ENCODE measurements at regions not wholly inside any gene's neighbourhood (a gene's known extent, or its start where the extent isn't known, plus 50 kb on each side); places are given as distances from the start of the nearest gene placed in this dataset.

DNA sequence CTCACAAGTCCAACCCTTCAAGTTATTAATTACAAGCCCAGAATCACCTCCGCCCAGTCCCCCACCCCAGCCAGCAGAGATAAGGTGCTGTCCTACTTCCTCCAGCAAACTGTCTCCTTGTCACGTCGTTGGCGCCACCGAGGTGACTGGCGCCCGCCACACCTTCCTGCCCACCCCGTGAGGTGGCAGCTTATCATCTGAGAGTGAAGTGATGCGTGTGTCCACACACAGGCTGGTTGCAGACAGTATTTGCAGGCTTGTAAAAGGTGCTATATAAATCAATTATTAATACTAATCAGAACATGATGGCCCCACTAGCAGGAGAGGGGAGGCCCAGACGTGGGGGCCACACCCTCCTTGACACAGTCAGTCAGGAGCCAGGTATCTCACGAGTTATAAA lies 786.6 kb upstream of the TBX3 start:
- Histone ChIP-seq H3K36me3 (ENCODE audit: control insufficient read depth, insufficient read depth, low read length) (no peaks in the 10 kb centered on the region), H3K4me1 (ENCODE audit: control insufficient read depth, extremely low read depth, insufficient read depth, low read length) (no peaks in the 10 kb centered on the region), H3K4me3 (replicated peaks in 1 of 4; ENCODE audit: control extremely low read depth in 1 of 4, insufficient read depth in 1 of 4, low read depth in 3 of 4, low read length in 4 of 4) (no peak overlapping the region)

DNA sequence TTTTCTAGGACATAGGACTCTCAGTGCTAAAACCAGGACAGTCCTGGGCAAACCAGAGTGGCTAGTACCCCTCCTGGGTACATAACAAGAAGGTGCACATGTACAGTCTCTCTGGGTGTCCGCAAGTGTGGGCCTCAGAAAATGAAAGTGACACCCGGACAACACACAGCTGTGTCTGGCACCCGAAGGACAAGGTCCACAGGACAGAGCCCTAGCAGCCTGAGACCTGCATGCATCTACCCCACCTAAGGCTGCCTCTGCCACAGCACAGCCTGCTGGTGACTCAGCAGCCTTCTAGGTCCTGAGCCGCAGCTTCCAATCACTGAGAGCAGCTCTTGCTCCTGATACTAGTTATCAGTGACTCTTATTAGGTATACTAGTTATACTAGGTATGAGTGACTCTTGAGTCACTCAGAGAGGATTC lies 784.1 kb upstream of the TBX3 start:
- no peak overlapping the region for H3K9ac ChIP-seq (ENCODE audit: insufficient read depth, low read length)
- no peaks in the 10 kb centered on the region for H3K27me3 ChIP-seq (ENCODE audit: control insufficient read depth, insufficient read depth, low read length)
- no peaks in the 10 kb centered on the region for H4K20me1 ChIP-seq (ENCODE audit: control insufficient read depth, extremely low read depth, insufficient read depth, low read length)
- H3K4me1 ChIP-seq (ENCODE audit: control insufficient read depth, extremely low read depth, insufficient read depth, low read length) = no peaks in the 10 kb centered on the region
- TF ChIP-seq, protein P1, sequence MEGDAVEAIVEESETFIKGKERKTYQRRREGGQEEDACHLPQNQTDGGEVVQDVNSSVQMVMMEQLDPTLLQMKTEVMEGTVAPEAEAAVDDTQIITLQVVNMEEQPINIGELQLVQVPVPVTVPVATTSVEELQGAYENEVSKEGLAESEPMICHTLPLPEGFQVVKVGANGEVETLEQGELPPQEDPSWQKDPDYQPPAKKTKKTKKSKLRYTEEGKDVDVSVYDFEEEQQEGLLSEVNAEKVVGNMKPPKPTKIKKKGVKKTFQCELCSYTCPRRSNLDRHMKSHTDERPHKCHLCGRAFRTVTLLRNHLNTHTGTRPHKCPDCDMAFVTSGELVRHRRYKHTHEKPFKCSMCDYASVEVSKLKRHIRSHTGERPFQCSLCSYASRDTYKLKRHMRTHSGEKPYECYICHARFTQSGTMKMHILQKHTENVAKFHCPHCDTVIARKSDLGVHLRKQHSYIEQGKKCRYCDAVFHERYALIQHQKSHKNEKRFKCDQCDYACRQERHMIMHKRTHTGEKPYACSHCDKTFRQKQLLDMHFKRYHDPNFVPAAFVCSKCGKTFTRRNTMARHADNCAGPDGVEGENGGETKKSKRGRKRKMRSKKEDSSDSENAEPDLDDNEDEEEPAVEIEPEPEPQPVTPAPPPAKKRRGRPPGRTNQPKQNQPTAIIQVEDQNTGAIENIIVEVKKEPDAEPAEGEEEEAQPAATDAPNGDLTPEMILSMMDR (conservative IDR thresholded peaks at IDR 0.05 in 1 of 2, IDR thresholded peaks at IDR 0.05 in 1 of 2; ENCODE audit: low read depth in 1 of 2, low read length in 2 of 2) = peak in 1 of 2 donors; percentile 14
- TF ChIP-seq EZH2 (IDR thresholded peaks at IDR 0.05; ENCODE audit: low read length, missing control alignments) = no peak
- H3K27ac ChIP-seq (ENCODE audit: insufficient read depth, low read length) = no peak overlapping the region
- no peak overlapping the region for H2AFZ ChIP-seq (ENCODE audit: low read length)
- H3K36me3 ChIP-seq (ENCODE audit: control insufficient read depth, insufficient read depth, low read length) = no peaks in the 10 kb centered on the region
- H3K9me3 ChIP-seq (ENCODE audit: control insufficient read depth, insufficient read depth, low read depth, low read length) = no peaks in the 10 kb centered on the region
- H3K4me2 ChIP-seq (ENCODE audit: extremely low read depth, insufficient read depth, low read length) = no peak overlapping the region
- no peak overlapping the region for H3K4me3 ChIP-seq (replicated peaks in 1 of 4; ENCODE audit: control extremely low read depth in 1 of 4, insufficient read depth in 1 of 4, low read depth in 3 of 4, low read length in 4 of 4)
- no peaks in the 10 kb centered on the region for H3K79me2 ChIP-seq (ENCODE audit: control insufficient read depth, insufficient read depth, low read length)
- peak; percentile 12 to 33 for DNase-seq (ENCODE audit: low read depth in 2 of 2)

More for the DNA sequence above, 786.6 kb upstream of the TBX3 start:
- Histone ChIP-seq H4K20me1 (ENCODE audit: control insufficient read depth, extremely low read depth, insufficient read depth, low read length) (no peaks in the 10 kb centered on the region), H3K79me2 (ENCODE audit: control insufficient read depth, insufficient read depth, low read length) (no peaks in the 10 kb centered on the region), H3K27me3 (ENCODE audit: control insufficient read depth, insufficient read depth, low read length) (no peaks in the 10 kb centered on the region), H3K27ac (ENCODE audit: insufficient read depth, low read length) (no peak overlapping the region), H2AFZ (ENCODE audit: low read length) (no peak overlapping the region), H3K9ac (ENCODE audit: insufficient read depth, low read length) (no peak overlapping the region), H3K9me3 (ENCODE audit: control insufficient read depth, insufficient read depth, low read depth, low read length) (no peaks in the 10 kb centered on the region), H3K4me2 (ENCODE audit: extremely low read depth, insufficient read depth, low read length) (no peak overlapping the region)
- TF ChIP-seq, protein P1 (conservative IDR thresholded peaks at IDR 0.05 in 1 of 2, IDR thresholded peaks at IDR 0.05 in 1 of 2; ENCODE audit: low read depth in 1 of 2, low read length in 2 of 2) = no peak
- no peak for TF ChIP-seq EZH2 (IDR thresholded peaks at IDR 0.05; ENCODE audit: low read length, missing control alignments)
- DNase-seq (ENCODE audit: low read depth in 2 of 2) = no peak

DNA sequence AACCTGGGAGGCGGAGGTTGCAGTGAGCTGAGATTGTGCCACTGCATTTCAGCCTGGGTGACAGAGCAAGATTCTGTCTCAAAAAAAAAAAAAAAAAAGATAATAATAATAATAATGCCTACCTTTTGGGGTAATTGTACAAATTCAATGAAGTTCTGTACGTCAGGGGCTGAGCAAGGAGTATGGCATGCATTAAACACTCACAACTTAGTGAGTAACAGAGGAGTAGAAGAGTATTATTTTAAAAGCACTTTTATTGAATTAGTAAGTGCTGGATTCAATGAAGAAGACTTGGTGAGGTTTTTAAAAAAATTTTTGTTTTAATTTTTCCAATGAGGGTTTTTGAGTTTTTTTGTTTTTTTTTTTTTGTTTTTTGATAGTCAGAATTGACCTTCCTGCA lies 783.6 kb upstream of the TBX3 start:
- Histone ChIP-seq H2AFZ (ENCODE audit: low read length) (no peak overlapping the region), H3K27ac (ENCODE audit: insufficient read depth, low read length) (no peak overlapping the region), H3K36me3 (ENCODE audit: control insufficient read depth, insufficient read depth, low read length) (no peaks in the 10 kb centered on the region), H3K79me2 (ENCODE audit: control insufficient read depth, insufficient read depth, low read length) (no peaks in the 10 kb centered on the region), H3K27me3 (ENCODE audit: control insufficient read depth, insufficient read depth, low read length) (no peaks in the 10 kb centered on the region), H3K9ac (ENCODE audit: insufficient read depth, low read length) (no peak overlapping the region), H3K4me3 (replicated peaks in 1 of 4; ENCODE audit: control extremely low read depth in 1 of 4, insufficient read depth in 1 of 4, low read depth in 3 of 4, low read length in 4 of 4) (no peak overlapping the region), H4K20me1 (ENCODE audit: control insufficient read depth, extremely low read depth, insufficient read depth, low read length) (no peaks in the 10 kb centered on the region), H3K9me3 (ENCODE audit: control insufficient read depth, insufficient read depth, low read depth, low read length) (no peaks in the 10 kb centered on the region), H3K4me2 (ENCODE audit: extremely low read depth, insufficient read depth, low read length) (no peak overlapping the region), H3K4me1 (ENCODE audit: control insufficient read depth, extremely low read depth, insufficient read depth, low read length) (no peaks in the 10 kb centered on the region)
- DNase-seq (ENCODE audit: low read depth in 2 of 2) = peak in 1 of 2 donors; percentile 17
- TF ChIP-seq, protein P1 (conservative IDR thresholded peaks at IDR 0.05 in 1 of 2, IDR thresholded peaks at IDR 0.05 in 1 of 2; ENCODE audit: low read depth in 1 of 2, low read length in 2 of 2) = no peak
- no peak for TF ChIP-seq EZH2 (IDR thresholded peaks at IDR 0.05; ENCODE audit: low read length, missing control alignments)

Data from fibroblast of lung (primary cell).